GM12864 (cell line): ENCODE measurements at regions not wholly inside any gene's neighbourhood (a gene's known extent, or its start where the extent isn't known, plus 50 kb on each side); places are given as distances from the start of the nearest gene placed in this dataset.

Experiments
- DNase-seq: peaks from one replicate; pipeline ENCODE4 v3.0.0-alpha.2; 2011; ENCODE audit warnings: low read depth
- H3K4me3 ChIP-seq: 2 replicates; pipeline ENCODE4 v1.5.1; 2011; ENCODE audit warnings: mild to moderate bottlenecking, low read depth, low read length, control low read depth
- TF ChIP-seq, protein P1 (sequence below): IDR thresholded peaks from 2 replicates; pipeline ENCODE4 v1.5.1; 2011; ENCODE audit warnings: low read depth, mild to moderate bottlenecking, moderate library complexity, low read length, control low read depth, inconsistent platforms; ENCODE audit errors: missing control alignments

DNA sequence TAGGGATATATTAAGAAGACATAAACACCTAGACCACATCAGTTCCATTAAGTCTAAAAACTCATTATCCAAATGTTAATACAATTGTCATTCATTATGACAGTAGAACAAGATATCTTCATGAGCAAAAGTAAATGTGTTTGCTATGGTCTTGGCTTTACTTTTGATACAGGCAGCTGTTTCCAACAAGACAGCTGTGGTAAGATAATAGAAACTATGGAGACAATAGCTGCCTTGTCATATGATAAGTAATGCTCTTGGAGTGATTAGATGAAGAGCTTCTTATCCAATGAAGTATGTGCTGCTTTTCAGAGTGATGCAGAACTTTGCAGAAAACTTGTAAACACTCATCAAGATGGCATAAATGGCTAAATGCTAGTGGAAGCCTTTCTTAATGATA, 1066.0 kb downstream of the FSTL5 start:
- H3K4me3 ChIP-seq: no peak overlapping the region
- TF ChIP-seq, protein P1, sequence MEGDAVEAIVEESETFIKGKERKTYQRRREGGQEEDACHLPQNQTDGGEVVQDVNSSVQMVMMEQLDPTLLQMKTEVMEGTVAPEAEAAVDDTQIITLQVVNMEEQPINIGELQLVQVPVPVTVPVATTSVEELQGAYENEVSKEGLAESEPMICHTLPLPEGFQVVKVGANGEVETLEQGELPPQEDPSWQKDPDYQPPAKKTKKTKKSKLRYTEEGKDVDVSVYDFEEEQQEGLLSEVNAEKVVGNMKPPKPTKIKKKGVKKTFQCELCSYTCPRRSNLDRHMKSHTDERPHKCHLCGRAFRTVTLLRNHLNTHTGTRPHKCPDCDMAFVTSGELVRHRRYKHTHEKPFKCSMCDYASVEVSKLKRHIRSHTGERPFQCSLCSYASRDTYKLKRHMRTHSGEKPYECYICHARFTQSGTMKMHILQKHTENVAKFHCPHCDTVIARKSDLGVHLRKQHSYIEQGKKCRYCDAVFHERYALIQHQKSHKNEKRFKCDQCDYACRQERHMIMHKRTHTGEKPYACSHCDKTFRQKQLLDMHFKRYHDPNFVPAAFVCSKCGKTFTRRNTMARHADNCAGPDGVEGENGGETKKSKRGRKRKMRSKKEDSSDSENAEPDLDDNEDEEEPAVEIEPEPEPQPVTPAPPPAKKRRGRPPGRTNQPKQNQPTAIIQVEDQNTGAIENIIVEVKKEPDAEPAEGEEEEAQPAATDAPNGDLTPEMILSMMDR: no peak
- no peak for DNase-seq

DNA sequence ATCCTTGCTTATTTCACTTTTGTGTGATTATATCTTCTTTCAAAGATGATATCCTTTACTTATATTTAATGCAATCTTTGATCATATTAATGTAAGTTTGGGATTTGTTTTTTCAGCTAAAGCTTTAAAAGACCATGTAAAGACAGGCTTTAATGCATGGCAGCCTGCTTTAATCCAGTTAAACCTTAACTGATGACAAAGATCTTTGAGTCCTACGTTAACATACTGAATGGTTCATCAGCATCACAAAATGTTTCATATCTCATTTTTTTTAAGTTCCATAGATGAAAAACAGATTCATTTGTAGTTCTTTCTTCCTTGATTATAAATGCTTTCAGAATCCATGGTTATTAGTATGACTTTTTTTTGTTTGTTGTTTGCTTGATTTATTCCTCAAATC, 1102.8 kb downstream of the FSTL5 start:
- TF ChIP-seq, protein P1: no peak
- H3K4me3 ChIP-seq: no peak overlapping the region
- no peak for DNase-seq
